Fibroblast of skin of left quadriceps (primary cell): ENCODE measurements at regions not wholly inside any gene's neighbourhood (a gene's known extent, or its start where the extent isn't known, plus 50 kb on each side); places are given as distances from the start of the nearest gene placed in this dataset.

ENCODE experiments used
- DNase-seq, 2 experiments: peaks; one replicate each; pipeline ENCODE4 v3.0.0-alpha.2; 2013; ENCODE audit warnings: low read depth in 2 of 2

GRCh38 chrX:100512471-100512870 lies 72.3 kb upstream of the TNMD start:
- DNase-seq = peak in 1 of 2 experiments; percentile 0

- DNase-seq = no peak
These were observed 84.7 kb upstream of the PCDH19 start for GRCh38 chrX:100494646-100495370.

- no peak for DNase-seq
These were observed 81.1 kb upstream of the PCDH19 start for GRCh38 chrX:100491174-100491573.

- no peak for DNase-seq
These were observed 77.7 kb upstream of the PCDH19 start for GRCh38 chrX:100487795-100488194.

- no peak for DNase-seq
These were observed 74.9 kb upstream of the PCDH19 start for GRCh38 chrX:100484971-100485370.

- no peak for DNase-seq
These were observed 69.3 kb upstream of the PCDH19 start for GRCh38 chrX:100479329-100479728.

GRCh38 chrX:100478714-100479306 lies 68.7 kb upstream of the PCDH19 start:
- no peak for DNase-seq

GRCh38 chrX:100477958-100478357 lies 67.9 kb upstream of the PCDH19 start:
- no peak for DNase-seq

GRCh38 chrX:100477467-100477866 lies 67.4 kb upstream of the PCDH19 start:
- no peak for DNase-seq
